SK-N-MC (cell line): ENCODE measurements at regions not wholly inside any gene's neighbourhood (a gene's known extent, or its start where the extent isn't known, plus 50 kb on each side); places are given as distances from the start of the nearest gene placed in this dataset.

Source experiments
- DNase-seq: peaks from one replicate; pipeline ENCODE4 v3.0.0-alpha.2; 2011; ENCODE audit warnings: low read depth, low spot score
- H3K27ac ChIP-seq: fragments of 200-600 bp; sonication (generic); 2 replicates; pipeline ENCODE4 v1.5.1; 2016; ENCODE audit warnings: mixed run types
- H3K36me3 ChIP-seq: fragments of 200-600 bp; sonication (generic); 2 replicates; pipeline ENCODE4 v1.6.1; 2017; ENCODE audit warnings: antibody characterized with exemption, low read length, mixed read lengths; ENCODE audit not compliant: insufficient read depth
- H3K4me3 ChIP-seq: fragments of 200-600 bp; sonication (generic); 2 replicates; pipeline ENCODE4 v1.5.1; 2016
- H3K9ac ChIP-seq: fragments of 200-600 bp; sonication (generic); 2 replicates; pipeline ENCODE4 v1.8.0; 2017; ENCODE audit warnings: mixed run types, mixed read lengths; ENCODE audit not compliant: insufficient read length
- H3K9me3 ChIP-seq: fragments of 200-600 bp; sonication (generic); 2 replicates; pipeline ENCODE4 v1.6.1; 2017; ENCODE audit warnings: low read depth, mild to moderate bottlenecking, antibody characterized with exemption, low read length, moderate library complexity, mixed read lengths
- EZH2 ChIP-seq: fragments of 200-600 bp; sonication (generic); IDR thresholded peaks from one replicate; pipeline ENCODE4 v1.6.1; 2017; ENCODE audit warnings: antibody characterized with exemption
- FOXP2 ChIP-seq: optimal IDR thresholded peaks from 2 replicates; pipeline ENCODE3; 2011; ENCODE audit warnings: mild to moderate bottlenecking, moderate library complexity; ENCODE audit not compliant: insufficient read depth; ENCODE audit errors: extremely low read length, control extremely low read depth
- POLR2AphosphoS5 ChIP-seq: IDR thresholded peaks from 2 replicates; pipeline ENCODE4 v1.6.1; 2012; ENCODE audit warnings: mild to moderate bottlenecking, low read depth, low read length, borderline replicate concordance

GRCh38 chrX:8037593-8038348 lies 110.6 kb upstream of the PNPLA4 start:
- H3K36me3 ChIP-seq: no peaks in the 10 kb centered on the region
- TF ChIP-seq POLR2AphosphoS5 (no peak), EZH2 (no peak), FOXP2 (no peak)
- no peaks in the 10 kb centered on the region for H3K9me3 ChIP-seq
- no peak overlapping the region for H3K9ac ChIP-seq
- H3K27ac ChIP-seq: no peak overlapping the region
- H3K4me3 ChIP-seq: no peak overlapping the region
- DNase-seq: no peak

GRCh38 chrX:8036914-8037313 lies 109.7 kb upstream of the PNPLA4 start:
- no peaks in the 10 kb centered on the region for H3K36me3 ChIP-seq
- no peak overlapping the region for H3K9ac ChIP-seq
- no peak for TF ChIP-seq FOXP2
- no peak for TF ChIP-seq EZH2
- no peak for TF ChIP-seq POLR2AphosphoS5
- H3K27ac ChIP-seq: no peak overlapping the region
- no peak overlapping the region for H3K4me3 ChIP-seq
- DNase-seq: no peak
- no peaks in the 10 kb centered on the region for H3K9me3 ChIP-seq

GRCh38 chrX:8034058-8034457 lies 106.8 kb upstream of the PNPLA4 start:
- no peak overlapping the region for H3K4me3 ChIP-seq
- no peak overlapping the region for H3K9ac ChIP-seq
- no peak for DNase-seq
- no peak overlapping the region for H3K27ac ChIP-seq
- TF ChIP-seq FOXP2 (no peak), POLR2AphosphoS5 (no peak), EZH2 (no peak)
- no peaks in the 10 kb centered on the region for H3K9me3 ChIP-seq
- H3K36me3 ChIP-seq: no peaks in the 10 kb centered on the region

GRCh38 chrX:8033175-8033574 lies 106.0 kb upstream of the PNPLA4 start:
- Histone ChIP-seq H3K9ac (no peak overlapping the region), H3K9me3 (no peaks in the 10 kb centered on the region), H3K27ac (no peak overlapping the region), H3K36me3 (no peaks in the 10 kb centered on the region), H3K4me3 (no peak overlapping the region)
- DNase-seq: no peak
- TF ChIP-seq POLR2AphosphoS5 (no peak), FOXP2 (no peak)

- Histone ChIP-seq H3K4me3 (no peak overlapping the region), H3K9me3 (no peaks in the 10 kb centered on the region), H3K36me3 (no peaks in the 10 kb centered on the region), H3K27ac (no peak overlapping the region), H3K9ac (no peak overlapping the region)
- TF ChIP-seq EZH2 (no peak), POLR2AphosphoS5 (no peak), FOXP2 (no peak)
- no peak for DNase-seq
These were observed 103.1 kb upstream of the PNPLA4 start for GRCh38 chrX:8030361-8030760.

GRCh38 chrX:8027827-8028226 lies 100.6 kb upstream of the PNPLA4 start:
- no peak for TF ChIP-seq FOXP2
- no peak for TF ChIP-seq EZH2
- no peak for TF ChIP-seq POLR2AphosphoS5
- Histone ChIP-seq H3K36me3 (no peaks in the 10 kb centered on the region), H3K27ac (no peak overlapping the region), H3K9ac (no peak overlapping the region), H3K9me3 (no peaks in the 10 kb centered on the region), H3K4me3 (no peak overlapping the region)
- no peak for DNase-seq

GRCh38 chrX:8025705-8026104 lies 98.5 kb upstream of the PNPLA4 start:
- TF ChIP-seq FOXP2 (no peak), EZH2 (no peak), POLR2AphosphoS5 (no peak)
- Histone ChIP-seq H3K36me3 (no peaks in the 10 kb centered on the region), H3K9ac (no peak overlapping the region), H3K4me3 (no peak overlapping the region), H3K27ac (no peak overlapping the region), H3K9me3 (no peaks in the 10 kb centered on the region)
- DNase-seq: no peak

GRCh38 chrX:8018934-8019333 lies 91.7 kb upstream of the PNPLA4 start:
- Histone ChIP-seq H3K4me3 (no peak overlapping the region), H3K9me3 (no peaks in the 10 kb centered on the region), H3K27ac (no peak overlapping the region), H3K36me3 (no peaks in the 10 kb centered on the region), H3K9ac (no peak overlapping the region)
- TF ChIP-seq EZH2 (no peak), POLR2AphosphoS5 (no peak), FOXP2 (no peak)
- DNase-seq: no peak

- no peak overlapping the region for H3K27ac ChIP-seq
- DNase-seq: no peak
- no peak overlapping the region for H3K9ac ChIP-seq
- no peaks in the 10 kb centered on the region for H3K9me3 ChIP-seq
- H3K36me3 ChIP-seq: no peaks in the 10 kb centered on the region
- TF ChIP-seq FOXP2 (no peak), POLR2AphosphoS5 (no peak), EZH2 (no peak)
- no peak overlapping the region for H3K4me3 ChIP-seq
These were observed 82.9 kb upstream of the PNPLA4 start for GRCh38 chrX:8010105-8010504.
